SU-DHL-6 (cell line): ENCODE measurements at regions not wholly inside any gene's neighbourhood (a gene's known extent, or its start where the extent isn't known, plus 50 kb on each side); places are given as distances from the start of the nearest gene placed in this dataset.

Experiments
- H2AFZ ChIP-seq: fragments of 200-600 bp; sonication (generic); 2 replicates; pipeline ENCODE4 v1.6.1; 2014; ENCODE audit warnings: low read depth, mild to moderate bottlenecking, moderate library complexity, mixed read lengths, antibody characterized with exemption, low read length; ENCODE audit not compliant: severe bottlenecking
- H3F3A ChIP-seq: fragments of 200-600 bp; shearing (Covaris generic); 2 replicates; pipeline ENCODE4 v1.6.0; 2016; ENCODE audit warnings: antibody characterized with exemption, mild to moderate bottlenecking; ENCODE audit not compliant: insufficient read depth
- H3K27ac ChIP-seq: fragments of 200-600 bp; sonication (generic); 2 replicates; pipeline ENCODE4 v1.5.1; 2016; ENCODE audit warnings: low read depth, mild to moderate bottlenecking, low read length, moderate library complexity, mixed read lengths
- H3K27me3 ChIP-seq: fragments of 200-600 bp; sonication (generic), shearing (Covaris generic); 2 replicates; pipeline ENCODE4 v1.6.0; 2014; ENCODE audit warnings: mild to moderate bottlenecking, low read length
- H3K36me3 ChIP-seq: fragments of 200-600 bp; sonication (generic); 2 replicates; pipeline ENCODE4 v1.6.1; 2014; ENCODE audit warnings: mild to moderate bottlenecking, low read length, mixed read lengths
- H3K4me2 ChIP-seq: fragments of 300-600, 200-600 bp; shearing (Covaris generic), sonication (generic); 2 replicates; pipeline ENCODE4 v1.6.0; 2014; ENCODE audit warnings: low read length, low read depth, mild to moderate bottlenecking; ENCODE audit not compliant: poor library complexity, severe bottlenecking
- H3K4me3 ChIP-seq: fragments of 200-600 bp; sonication (generic); 2 replicates; pipeline ENCODE4 v1.5.1; 2014; ENCODE audit warnings: antibody characterized with exemption, low read length, mild to moderate bottlenecking, mixed read lengths; ENCODE audit not compliant: insufficient read depth, poor library complexity, severe bottlenecking
- H3K79me2 ChIP-seq: fragments of 200-600 bp; sonication (generic); 2 replicates; pipeline ENCODE4 v1.6.1; 2014; ENCODE audit warnings: mild to moderate bottlenecking, low read length, moderate library complexity; ENCODE audit not compliant: insufficient read depth
- H3K9ac ChIP-seq: fragments of 200-600 bp; sonication (generic); 2 replicates; pipeline ENCODE4 v1.7.0; 2014; ENCODE audit warnings: mild to moderate bottlenecking, low read length
- H3K9me2 ChIP-seq: fragments of 200-600 bp; sonication (generic); replicated peaks from 2 replicates; pipeline ENCODE4 v1.6.1; 2014; ENCODE audit warnings: low read length; ENCODE audit not compliant: insufficient read depth
- H3K9me3 ChIP-seq: fragments of 200-600 bp; sonication (generic); 2 replicates; pipeline ENCODE4 v1.6.1; 2014; ENCODE audit warnings: low read length, mixed read lengths; ENCODE audit not compliant: insufficient read depth
- H4K20me1 ChIP-seq: fragments of 200-600 bp; sonication (generic); 2 replicates; pipeline ENCODE4 v1.6.1; 2014; ENCODE audit warnings: low read depth, mild to moderate bottlenecking, antibody characterized with exemption, low read length, moderate library complexity, mixed read lengths
- EZH2phosphoT487 ChIP-seq: fragments of 200-600 bp; sonication (generic), shearing (Covaris generic); conservative IDR thresholded peaks from 2 replicates; pipeline ENCODE4 v1.6.1; 2018; ENCODE audit warnings: mild to moderate bottlenecking, antibody characterized with exemption, low read length, moderate library complexity, mixed read lengths
- TF ChIP-seq, protein P1 (sequence below): fragments of 200-600 bp; sonication (generic); IDR thresholded peaks from one replicate; pipeline ENCODE4 v1.5.1; 2017; ENCODE audit warnings: antibody characterized with exemption, mild to moderate bottlenecking, low read length, moderate library complexity; ENCODE audit not compliant: insufficient read depth, poor library complexity, severe bottlenecking

DNA sequence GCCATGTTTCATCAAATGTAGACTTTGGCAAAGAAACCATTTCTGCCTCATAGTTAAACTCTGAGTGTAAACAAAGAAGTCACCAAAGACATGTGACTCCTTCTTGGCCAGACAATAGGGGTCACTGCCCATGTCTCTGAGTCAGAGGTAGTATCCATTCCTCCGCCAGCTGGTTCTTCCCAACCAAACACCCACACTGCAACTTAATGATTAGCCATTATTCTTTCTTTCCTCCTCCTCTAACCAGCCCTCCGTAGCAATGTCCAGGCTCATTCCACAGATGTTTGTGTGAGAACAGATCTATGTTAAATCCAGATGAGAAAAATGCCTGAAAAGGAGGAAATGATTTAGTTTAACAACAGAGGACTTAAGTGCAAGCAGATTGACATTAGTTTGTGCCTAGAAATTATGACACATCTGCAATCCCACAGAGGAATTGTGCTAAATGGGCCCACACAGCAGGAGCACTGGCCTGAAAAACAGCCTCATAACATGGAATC is 127.9 kb upstream of the SH3BP4 start:
- Histone ChIP-seq H3K27ac (no peak overlapping the region), H3K79me2 (no peaks in the 10 kb centered on the region), H4K20me1 (no peaks in the 10 kb centered on the region), H3K4me2 (no peak overlapping the region), H3K9ac (no peak overlapping the region), H3K9me2 (no peaks in the 10 kb centered on the region), H3K9me3 (no peaks in the 10 kb centered on the region), H2AFZ (no peak overlapping the region), H3K27me3 (no peaks in the 10 kb centered on the region), H3K36me3 (no peaks in the 10 kb centered on the region), H3F3A (no peaks in the 10 kb centered on the region), H3K4me3 (no peak overlapping the region)
- no peak for TF ChIP-seq EZH2phosphoT487
- TF ChIP-seq, protein P1, sequence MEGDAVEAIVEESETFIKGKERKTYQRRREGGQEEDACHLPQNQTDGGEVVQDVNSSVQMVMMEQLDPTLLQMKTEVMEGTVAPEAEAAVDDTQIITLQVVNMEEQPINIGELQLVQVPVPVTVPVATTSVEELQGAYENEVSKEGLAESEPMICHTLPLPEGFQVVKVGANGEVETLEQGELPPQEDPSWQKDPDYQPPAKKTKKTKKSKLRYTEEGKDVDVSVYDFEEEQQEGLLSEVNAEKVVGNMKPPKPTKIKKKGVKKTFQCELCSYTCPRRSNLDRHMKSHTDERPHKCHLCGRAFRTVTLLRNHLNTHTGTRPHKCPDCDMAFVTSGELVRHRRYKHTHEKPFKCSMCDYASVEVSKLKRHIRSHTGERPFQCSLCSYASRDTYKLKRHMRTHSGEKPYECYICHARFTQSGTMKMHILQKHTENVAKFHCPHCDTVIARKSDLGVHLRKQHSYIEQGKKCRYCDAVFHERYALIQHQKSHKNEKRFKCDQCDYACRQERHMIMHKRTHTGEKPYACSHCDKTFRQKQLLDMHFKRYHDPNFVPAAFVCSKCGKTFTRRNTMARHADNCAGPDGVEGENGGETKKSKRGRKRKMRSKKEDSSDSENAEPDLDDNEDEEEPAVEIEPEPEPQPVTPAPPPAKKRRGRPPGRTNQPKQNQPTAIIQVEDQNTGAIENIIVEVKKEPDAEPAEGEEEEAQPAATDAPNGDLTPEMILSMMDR: no peak

DNA sequence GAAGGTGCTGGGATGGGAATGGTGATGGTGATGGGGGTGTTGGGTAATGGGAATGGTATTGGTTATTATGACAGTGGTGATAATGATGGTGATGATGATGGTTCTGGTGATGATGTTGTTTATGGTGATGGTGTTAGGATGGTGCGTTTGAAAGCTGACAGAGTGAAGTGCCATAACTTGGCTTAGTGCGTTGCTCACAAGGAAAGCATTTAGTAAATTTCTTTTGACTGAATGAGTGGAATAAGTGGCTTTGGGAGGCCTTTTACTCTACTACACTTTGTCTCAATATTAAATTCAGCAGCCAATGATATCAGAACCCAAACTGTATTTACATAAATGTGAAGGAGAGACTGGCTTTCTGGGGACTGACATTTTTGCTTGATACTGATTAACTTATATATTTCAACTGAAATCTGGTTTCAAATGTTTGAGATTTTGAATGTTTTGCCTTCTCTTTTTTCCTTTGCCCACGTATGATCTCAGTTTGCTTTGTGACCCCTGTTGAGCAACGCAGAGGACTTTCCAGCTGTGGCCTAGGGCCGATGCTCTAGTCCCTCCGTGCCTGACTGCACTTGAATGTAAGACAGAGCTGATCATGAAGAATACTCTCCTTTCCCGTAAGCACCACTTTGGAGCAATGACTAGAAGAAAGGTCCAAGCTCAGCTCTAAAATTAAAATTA is 128.5 kb upstream of the SH3BP4 start:
- H3K79me2 ChIP-seq: no peaks in the 10 kb centered on the region
- TF ChIP-seq, protein P1: no peak
- no peak for TF ChIP-seq EZH2phosphoT487
- H3K9me3 ChIP-seq: no peaks in the 10 kb centered on the region
- no peak overlapping the region for H3K4me2 ChIP-seq
- no peaks in the 10 kb centered on the region for H3K9me2 ChIP-seq
- no peaks in the 10 kb centered on the region for H3K36me3 ChIP-seq
- no peaks in the 10 kb centered on the region for H3F3A ChIP-seq
- no peaks in the 10 kb centered on the region for H4K20me1 ChIP-seq
- H3K27me3 ChIP-seq: no peaks in the 10 kb centered on the region
- no peak overlapping the region for H2AFZ ChIP-seq
- no peak overlapping the region for H3K4me3 ChIP-seq
- no peak overlapping the region for H3K27ac ChIP-seq
- H3K9ac ChIP-seq: no peak overlapping the region

- H2AFZ ChIP-seq: no peak overlapping the region
- no peak overlapping the region for H3K4me2 ChIP-seq
- H3F3A ChIP-seq: no peaks in the 10 kb centered on the region
- H3K9me2 ChIP-seq: no peaks in the 10 kb centered on the region
- H3K27me3 ChIP-seq: no peaks in the 10 kb centered on the region
- no peak overlapping the region for H3K9ac ChIP-seq
- no peaks in the 10 kb centered on the region for H3K9me3 ChIP-seq
- no peak overlapping the region for H3K4me3 ChIP-seq
- no peaks in the 10 kb centered on the region for H3K79me2 ChIP-seq
- TF ChIP-seq EZH2phosphoT487: no peak
- TF ChIP-seq, protein P1: no peak
- no peak overlapping the region for H3K27ac ChIP-seq
- H3K36me3 ChIP-seq: no peaks in the 10 kb centered on the region
- no peaks in the 10 kb centered on the region for H4K20me1 ChIP-seq
Measured at GRCh38 chr2:234821946-234822475, 129.8 kb upstream of the SH3BP4 start.
